GOT3 (cell line): ENCODE measurements at regions not wholly inside any gene's neighbourhood (a gene's known extent, or its start where the extent isn't known, plus 50 kb on each side); places are given as distances from the start of the nearest gene placed in this dataset.

ENCODE experiments used
- DNase-seq: peaks from one replicate; lab custom pipeline; 2025; ENCODE audit warnings: mixed read lengths; lab: John Stamatoyannopoulos, UW

DNA sequence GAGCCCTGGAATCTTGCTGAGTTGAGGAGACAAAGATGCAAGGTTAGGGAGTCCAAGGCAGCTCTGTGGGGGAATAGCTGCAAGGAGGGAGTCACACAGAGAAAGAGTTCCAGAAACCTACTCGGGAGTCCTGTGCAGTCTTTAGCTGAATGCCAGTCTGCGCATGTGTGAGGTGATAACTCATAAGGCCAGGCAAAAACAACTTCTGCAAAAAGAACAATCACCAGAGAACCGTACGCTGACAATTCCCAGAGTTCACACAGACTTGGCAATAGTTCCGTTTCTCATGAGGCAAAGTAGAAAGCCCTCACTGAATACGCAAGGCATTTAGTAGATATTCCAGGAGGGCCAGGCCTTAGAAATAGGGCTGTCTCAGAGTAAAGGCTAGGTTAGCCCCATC, 135.2 kb upstream of the TAB2 start:
- no peak for DNase-seq

DNA sequence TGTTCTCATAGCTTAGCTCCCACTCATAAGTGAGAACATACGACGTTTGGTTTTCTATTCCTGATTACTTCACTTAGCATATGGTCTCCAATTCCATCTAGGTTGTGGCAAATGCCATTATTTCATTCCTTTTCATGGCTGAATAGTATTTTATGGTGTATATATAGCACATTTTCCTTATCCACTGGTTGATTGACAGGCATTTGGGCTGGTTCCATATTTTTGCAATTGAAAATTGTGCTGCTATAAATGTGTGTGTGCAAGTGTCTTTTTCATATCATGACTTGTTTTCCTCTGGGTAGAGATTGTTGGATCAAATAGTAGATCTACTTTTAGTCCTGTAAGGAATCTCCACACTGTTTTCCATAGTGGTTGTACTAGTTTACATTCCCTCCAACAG, 133.0 kb upstream of the TAB2 start:
- no peak for DNase-seq

DNA sequence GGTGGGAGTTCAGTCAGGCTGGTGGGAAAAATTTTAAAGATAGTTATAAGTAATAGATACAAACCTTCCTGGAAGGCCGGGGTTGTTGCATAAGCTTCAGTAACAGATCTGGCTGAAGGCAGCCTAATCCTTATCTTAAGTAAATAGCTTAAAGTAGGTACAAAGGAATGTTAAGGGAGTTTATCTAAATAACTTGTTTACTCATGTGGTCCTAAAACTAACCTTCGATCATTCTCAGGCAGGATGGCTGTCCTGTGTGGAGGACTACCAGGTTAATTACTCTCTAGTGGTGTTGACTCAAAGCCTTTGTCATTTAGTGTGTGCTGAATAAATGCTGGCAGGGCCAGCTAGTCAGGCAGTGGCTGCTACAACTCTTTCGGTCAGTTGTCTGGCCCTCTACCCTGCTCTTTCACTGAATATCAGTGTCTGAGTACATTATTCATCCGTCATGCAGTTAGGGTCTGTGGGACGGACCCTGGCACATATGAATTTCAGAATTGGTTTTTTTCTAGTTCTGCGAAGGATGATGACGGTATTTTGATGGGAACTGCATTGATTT, 131.6 kb upstream of the TAB2 start:
- DNase-seq, result no peak

DNA sequence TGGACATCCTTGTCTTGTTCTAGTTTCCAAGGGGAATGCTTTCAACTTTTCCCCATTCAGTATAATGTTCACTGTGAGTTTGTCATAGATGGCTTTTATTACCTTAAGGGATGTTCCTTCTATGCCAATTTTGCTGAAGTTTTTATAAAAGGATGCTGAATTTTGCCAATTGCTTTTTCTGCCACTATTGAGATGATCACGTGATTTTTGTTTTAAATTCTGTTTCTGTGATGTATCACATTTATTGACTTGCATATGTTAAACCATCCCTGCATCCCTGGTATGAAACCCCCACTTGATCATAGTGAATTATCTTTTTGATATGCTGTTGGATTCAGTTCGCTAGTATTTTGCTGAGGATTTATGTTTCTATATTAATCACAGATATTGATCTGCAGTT, 130.6 kb upstream of the TAB2 start:
- DNase-seq, result no peak

DNA sequence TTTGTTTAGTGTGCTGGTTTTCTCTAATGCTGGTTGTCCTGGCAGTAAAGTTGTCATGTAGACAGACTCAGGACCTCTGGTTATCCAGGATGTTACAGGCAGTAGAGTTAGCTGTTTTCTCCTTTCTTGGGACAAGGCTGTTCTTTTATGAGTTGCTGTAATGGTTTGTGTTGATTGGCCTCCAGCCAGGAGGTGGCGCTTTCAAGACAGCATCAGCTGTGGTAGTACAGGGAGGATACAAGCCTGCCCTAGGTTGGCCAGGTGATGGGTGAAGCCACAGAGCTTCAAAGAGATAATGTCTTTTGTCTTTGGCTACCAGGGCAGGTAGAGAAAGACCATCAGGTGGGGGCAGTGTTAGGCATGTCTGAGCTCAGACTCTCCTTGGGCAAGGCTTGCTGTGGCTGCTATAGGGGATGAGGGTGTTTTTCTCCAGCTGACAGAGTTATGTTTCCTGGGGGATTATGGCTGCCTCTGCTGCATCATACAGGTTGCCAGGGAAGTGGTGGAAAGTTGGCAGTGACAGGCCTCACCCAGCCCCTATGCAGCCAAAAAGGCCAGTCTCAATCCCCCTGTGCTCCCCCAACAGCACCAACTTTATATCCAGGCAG, 127.2 kb upstream of the TAB2 start:
- DNase-seq, result no peak

DNA sequence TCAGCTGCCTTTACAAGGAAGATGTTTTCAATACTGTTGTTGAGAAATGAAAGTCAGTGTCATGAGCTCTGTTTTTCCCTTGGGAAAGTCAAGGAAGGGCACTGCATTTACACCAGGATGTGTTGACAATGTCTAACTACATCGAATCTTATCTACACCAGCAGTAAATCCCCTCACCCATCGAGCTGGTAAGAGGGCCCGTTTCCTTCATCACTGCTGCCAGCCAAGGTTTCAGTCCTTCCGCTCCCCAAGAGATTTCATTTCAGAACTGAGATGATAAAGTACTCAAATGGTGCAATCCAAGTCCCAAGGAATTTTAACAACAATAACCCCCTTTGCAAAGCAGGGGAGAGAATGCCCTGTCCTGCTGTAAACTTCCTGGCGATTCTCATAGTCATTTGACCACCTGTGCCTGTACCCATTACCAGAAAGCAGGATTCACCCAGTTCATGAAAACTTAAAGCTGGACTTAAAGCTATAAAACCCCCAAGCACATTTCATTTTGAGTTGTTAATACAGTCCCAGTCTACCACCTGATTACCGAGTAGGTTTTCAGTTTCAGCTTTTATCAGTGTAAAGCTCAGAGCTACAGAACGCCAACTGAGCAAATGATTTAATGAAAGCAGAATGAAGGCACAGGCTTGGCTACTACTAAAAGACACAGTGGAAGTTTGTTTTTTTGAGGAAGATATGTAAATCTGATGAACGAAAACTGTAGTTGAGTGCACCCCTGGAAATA, 122.5 kb upstream of the TAB2 start:
- DNase-seq, result no peak

DNA sequence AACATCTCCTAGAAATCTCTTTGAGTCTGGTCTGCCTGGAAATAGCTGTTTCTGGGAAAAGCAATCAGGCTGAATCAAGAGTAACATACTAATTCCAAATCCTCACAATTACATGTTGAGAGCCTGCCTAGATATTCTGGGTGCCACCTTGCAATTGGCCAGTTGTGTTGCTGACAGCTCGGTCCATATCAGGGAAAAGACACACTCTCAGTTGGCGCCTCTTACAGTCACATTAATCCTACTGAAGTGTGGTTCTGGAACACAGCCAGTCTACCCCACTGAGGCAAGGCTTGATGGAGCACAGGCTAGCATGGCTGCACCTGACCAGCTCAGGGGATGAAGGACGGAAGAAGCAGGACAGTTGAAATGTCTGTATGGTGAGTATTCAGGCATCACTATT, 121.4 kb upstream of the TAB2 start:
- no peak for DNase-seq

DNA sequence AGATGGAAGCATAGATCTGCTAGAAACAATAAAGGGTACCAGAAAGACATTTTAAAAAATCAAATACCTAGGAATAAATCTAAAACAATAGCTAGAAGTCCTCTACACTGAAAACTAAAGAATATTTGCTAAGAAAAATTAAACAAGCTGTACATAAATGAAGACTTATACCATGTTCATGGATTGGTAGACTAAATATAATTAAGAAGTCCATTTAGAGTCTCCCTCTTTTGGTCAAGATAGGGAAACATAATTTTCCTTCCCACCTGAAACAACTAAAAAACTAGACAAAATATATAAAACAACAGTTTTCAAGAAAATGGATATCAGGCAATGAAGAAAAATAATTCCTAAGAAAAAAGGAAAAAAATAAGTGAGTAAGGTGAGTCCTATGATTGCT, 120.0 kb upstream of the TAB2 start:
- DNase-seq, result no peak

DNA sequence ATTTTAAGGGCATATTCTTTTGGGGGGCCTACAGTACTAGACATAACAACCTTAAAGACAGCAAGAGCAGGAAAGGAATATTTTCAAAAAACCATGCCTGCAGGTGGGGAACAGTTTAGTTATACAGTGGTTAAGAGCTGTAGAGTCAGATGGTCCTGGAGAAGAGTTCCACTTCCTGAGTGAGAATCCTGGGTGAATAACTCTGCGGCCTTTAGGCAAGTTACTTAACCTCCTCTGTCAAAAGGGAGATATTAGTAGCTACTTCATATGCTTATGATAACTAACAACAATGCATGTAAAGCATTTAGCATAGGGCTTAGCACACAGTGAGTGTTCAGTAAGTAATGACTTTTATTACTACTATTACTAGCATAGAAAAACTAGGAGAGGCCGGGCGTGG, 119.2 kb upstream of the TAB2 start:
- DNase-seq, result no peak

DNA sequence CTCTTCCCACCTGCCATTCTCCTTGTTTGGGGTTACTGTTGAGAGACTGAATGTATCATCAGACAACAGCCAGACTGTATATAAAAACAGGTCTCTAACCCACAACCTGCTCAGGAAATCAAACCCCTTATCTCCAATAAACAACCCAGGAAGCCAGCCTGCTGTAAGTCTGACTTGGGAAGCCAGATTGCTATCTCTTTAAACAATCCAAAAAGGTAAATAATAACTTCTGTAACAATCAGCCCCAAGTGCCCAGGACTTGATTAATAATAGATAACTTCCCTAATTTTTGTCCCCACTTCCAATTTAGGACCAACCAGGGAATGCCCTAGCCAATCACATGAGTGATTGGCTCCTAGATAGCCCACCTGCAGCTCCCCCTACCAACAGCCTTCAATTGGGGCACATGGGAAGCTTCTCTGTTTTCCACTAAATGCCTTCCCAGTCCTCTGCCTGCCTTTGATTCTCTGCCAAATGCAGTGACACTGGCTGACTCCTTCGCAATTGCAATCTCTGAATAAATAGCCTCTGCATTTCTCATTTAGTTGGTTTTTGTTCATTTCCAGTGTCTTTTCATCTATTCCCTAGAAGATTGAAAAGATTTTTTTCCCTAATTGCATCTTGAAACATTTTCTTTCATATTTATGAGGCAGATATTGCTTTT, 117.1 kb upstream of the TAB2 start:
- no peak for DNase-seq

DNA sequence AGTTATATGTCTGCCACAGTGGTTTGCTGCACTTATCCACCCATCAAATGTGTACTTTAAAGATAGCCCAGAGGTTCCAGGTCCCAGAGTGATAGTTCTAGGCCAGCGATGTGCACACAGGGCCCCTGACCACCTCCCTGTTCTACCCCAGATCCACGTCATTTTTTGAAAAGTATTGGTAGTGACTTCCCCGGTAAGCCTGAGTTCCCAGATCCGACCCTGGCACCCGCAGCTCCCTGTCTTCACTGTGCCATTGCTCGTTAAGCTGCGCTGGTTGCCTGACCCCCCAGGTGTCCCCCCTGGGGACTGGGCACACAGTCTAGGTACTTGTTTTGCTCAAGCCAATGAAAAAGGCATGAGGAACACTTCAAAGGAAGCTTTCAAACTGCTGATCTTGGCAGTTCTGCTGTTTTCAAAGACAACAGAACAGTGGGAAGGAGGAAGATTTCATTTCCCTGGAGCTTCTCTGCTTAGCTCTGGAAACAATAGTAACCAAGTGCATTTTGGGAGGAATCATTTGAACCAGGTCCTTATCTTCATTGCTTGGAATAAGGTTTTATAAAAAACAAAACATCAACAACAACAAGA, 116.3 kb upstream of the TAB2 start:
- DNase-seq, result no peak

DNA sequence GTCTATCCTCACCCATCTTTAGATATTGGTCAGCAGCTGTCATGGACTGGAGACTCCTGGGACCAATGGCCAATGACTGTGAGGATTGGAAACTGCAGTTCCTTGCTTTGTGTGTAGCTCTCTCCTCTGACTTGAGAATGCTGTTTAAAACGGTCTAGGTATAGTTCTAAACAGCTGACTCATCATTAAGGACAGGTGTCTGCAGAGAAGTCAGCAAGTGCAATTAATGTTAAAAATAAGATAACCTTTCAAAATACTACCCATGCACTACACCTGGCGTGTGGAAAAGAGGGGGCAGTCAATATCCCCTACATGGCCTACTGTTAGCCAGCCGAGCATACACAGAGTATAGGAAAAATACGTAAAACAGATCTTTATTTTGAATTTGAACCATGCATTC, 115.4 kb upstream of the TAB2 start:
- no peak for DNase-seq

DNA sequence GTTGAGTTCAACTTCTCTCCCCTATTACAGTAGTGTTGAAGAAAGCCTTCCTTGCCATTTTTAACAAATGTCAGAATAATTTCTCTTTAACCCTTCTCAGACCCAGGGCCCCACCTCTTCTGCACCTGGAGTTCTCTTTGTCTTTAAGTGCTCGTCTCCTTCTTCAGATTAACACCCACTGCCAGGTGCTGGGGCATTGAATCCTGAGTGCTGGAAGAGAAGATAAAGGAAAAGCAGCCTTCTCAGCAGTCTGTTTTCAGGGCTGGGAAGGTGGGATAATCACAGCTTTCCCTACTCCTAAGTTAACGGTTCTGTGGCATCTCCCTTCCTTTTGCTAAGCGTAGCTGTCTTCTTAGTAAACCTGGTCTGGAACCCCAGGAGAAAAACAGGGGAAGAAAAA, 114.6 kb upstream of the TAB2 start:
- DNase-seq, result no peak

DNA sequence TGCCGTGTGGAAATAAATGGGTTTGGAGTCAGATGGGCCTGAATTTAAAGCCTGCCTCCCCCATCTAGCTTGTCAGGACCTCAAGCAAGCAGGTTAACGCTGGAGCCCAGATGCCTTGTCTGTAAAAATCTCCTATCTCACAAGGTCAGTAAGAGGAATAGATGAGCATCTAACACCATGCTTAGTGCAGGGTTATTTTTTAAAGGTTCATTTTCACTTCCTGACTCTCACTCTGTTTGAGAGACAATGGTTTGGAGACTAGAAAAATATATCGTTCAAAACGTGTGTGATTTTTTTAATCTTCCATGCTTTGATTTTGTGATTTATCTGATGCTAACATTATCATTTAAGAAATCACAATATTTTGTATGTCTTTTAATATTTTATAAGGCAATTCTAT, 114.0 kb upstream of the TAB2 start:
- no peak for DNase-seq

DNA sequence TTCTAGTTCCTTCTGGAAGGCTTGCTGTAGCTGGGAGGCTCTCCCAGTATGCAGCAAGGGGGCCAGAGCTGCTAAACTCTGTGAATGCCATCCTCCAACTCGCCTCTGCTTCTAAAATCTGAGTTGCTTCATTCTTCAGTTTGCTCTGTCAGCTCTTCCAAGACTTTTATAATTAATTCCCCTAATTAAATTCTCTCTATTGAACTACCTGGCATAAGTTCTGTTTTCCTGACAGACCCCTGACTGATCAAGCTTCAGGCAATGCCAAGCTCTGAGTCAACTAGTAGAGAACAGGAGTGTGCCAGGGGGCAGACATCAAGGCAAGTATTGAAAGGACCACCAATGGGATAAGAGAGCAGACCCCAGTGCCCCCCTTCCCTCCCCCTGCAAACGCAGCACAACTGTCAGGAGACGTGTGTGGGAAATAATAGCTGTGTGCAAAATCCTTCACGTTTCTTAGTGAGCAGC, 109.3 kb upstream of the TAB2 start:
- DNase-seq, result no peak

DNA sequence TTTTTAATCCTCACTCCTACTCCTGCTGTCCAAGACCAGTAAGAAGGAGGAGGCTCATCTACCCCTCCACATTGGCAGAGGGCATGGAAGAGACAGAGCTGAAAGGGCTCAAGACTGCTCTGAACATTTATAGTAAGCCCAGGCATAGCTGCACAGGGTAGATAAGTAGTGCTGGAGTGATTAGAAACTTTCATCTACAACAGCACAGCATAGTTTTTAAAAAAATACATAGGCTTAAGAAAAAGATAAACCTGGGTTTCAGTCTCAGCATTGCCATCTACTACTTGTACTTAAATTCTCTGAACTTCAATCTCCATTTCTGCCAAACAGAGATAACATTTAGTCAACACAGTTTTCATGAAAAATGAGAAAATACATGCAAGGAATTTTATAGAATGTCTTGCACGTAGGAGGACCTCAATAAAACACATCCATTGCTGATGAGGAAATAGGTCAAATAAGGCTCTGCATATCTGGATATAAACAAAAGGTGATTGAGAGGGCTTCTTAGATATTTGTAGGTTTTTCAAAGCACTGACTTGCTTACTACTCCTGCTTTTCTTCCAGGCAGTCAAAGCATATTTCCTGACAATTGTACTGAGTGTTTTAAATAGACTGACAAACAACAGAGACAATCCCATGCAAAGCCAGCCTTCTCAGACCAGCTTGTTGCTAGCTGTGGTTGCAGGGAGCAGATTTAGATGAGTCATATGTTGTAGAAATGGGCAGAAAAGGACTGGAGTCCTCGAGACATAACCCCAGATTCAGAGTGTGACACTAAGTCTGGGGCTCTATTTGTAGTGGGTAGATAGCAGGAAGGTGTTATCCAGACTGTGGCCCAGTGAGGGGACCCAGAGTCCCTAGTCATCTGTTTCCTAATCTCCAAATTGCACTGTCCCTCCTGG, 107.4 kb upstream of the TAB2 start:
- DNase-seq, result no peak

DNA sequence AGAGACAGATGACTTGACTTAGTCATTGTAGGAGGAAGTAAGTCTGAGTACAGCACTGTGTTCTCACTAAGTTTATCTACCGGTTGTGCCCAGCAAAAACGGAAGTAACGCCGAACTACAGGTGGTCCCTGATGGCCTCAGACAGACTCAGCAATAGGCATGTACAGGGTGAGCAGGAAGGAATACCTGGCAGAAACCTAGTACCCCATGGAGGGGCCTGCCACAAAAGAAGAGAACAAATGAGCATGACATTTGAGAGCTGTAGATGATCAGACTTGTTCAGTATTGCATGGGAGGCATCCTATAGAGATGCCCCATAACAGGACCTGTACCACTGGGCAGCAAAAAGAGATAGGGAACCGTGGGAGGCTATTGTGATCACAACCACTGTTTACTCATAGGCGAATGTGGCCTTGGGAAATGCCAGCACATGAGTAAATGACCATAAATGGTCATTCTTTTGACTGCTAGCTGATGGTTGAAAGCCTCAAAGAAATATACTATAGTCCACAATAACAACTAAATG, 106.4 kb upstream of the TAB2 start:
- no peak for DNase-seq

DNA sequence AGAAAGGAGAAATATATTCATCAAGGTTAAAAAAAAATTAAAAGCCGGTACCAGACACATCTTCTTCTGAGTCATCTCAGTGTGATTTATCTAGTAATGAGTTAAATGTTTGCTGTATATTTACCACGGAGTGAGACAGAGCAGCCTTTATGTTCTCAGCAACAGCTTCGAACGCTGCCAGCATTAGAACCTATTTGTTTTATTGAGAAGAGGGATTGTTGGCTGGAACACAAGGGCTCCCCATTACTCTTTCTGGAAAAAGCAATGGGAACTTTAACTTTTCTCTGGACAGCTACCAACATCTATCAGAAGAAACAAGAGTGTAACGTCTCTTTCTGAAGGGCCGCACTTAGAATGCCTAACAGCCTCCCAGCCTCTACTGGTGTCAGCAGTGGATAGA, 105.3 kb upstream of the TAB2 start:
- DNase-seq, result no peak

DNA sequence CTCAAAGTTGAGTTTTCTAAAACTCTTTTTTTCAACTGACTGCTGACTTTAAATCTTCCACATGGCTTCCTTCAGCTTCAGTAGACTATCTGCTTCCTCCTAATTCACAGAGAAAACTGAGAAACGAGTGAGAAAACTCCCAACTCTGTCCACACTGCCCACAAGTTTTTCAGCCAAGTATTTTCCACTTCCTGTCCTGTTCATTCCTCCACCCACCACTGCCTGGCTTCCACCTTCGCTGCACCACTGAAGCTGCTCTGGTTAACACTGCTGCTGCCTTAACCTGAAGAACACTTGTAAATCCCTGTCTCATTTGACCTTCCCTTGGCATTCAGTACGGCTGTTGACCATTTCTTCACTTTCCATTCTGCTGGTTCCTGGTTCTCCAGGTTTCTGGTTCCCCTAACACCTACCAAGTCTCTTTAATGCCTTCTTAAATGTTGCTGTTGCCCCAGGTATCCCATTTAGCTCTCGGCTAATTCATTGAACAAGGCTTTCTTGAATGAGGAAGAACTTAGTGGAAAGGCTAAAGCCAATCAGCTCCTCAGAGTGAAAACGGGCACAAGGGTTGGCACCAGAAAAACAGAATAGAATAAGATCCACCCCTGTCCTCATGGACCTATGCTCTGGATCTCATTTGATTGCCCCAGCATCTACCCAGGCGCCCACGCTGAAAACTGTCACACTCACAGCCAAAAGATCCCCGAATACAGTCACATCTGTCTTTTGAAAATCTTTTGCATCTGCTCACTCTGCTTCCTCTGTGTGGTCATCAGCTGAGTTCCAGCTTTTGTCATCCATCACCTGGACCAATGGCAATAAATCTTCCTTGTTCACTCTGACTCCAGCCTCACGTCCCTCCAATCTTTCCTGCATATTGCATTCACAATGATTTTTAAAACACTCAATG, 104.4 kb upstream of the TAB2 start:
- DNase-seq, result no peak

DNA sequence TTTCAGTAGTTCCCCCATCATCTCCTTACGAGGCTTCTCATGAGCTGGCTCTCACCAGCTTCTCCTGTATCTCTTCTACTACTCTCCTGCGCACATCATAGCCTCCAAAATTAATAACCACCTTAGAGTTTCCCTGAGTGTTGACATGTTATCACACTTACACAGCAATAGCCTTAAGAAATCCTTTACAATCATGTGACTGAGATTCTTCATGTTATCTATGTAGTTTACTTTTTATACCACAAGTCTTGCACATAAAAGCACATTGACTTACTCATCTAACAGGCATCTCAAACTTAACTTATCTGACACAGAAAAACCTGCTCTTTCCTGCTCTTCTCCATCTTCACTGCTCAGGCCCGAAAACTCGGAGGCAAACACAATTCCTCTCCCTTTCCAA, 103.7 kb upstream of the TAB2 start:
- DNase-seq, result no peak
